ENCODE measurements at regions not wholly inside any gene's neighbourhood (a gene's known extent, or its start where the extent isn't known, plus 50 kb on each side); places are given as distances from the start of the nearest gene placed in this dataset.
A peak's percentile ranks its signal among the peaks of the same experiment; 100 is the strongest.

- DNase-seq (ENCODE audit: low read depth in 2 of 2) = no peak
Observed at GRCh38 chrX:40278340-40279090, 180.8 kb upstream of the BCOR start.

GRCh38 chrX:40277672-40278071, 179.9 kb upstream of the BCOR start:
- DNase-seq (ENCODE audit: low read depth in 2 of 2) = no peak

- no peak for DNase-seq (ENCODE audit: low read depth in 2 of 2)
Observed at GRCh38 chrX:40273356-40274050, 175.7 kb upstream of the BCOR start.

GRCh38 chrX:40272776-40273175, 175.0 kb upstream of the BCOR start:
- DNase-seq (ENCODE audit: low read depth in 2 of 2) = no peak

- no peak for DNase-seq (ENCODE audit: low read depth in 2 of 2)
Observed at GRCh38 chrX:40272141-40272540, 174.4 kb upstream of the BCOR start.

- no peak for DNase-seq (ENCODE audit: low read depth in 2 of 2)
Observed at GRCh38 chrX:40268188-40268520, 170.4 kb upstream of the BCOR start.

- no peak for DNase-seq (ENCODE audit: low read depth in 2 of 2)
Observed at GRCh38 chrX:40267334-40268187, 169.8 kb upstream of the BCOR start.

GRCh38 chrX:40266490-40267333, 169.0 kb upstream of the BCOR start:
- DNase-seq (ENCODE audit: low read depth in 2 of 2) = peak in 1 of 2 experiments; percentile 37

GRCh38 chrX:40265936-40266335, 168.2 kb upstream of the BCOR start:
- DNase-seq (ENCODE audit: low read depth in 2 of 2) = no peak

GRCh38 chrX:40263014-40263560, 165.3 kb upstream of the BCOR start:
- no peak for DNase-seq (ENCODE audit: low read depth in 2 of 2)

- DNase-seq (ENCODE audit: low read depth in 2 of 2) = peak; percentile 48 to 56
Observed at GRCh38 chrX:40262157-40263013, 164.6 kb upstream of the BCOR start.

GRCh38 chrX:40261833-40262156, 164.0 kb upstream of the BCOR start:
- DNase-seq (ENCODE audit: low read depth in 2 of 2) = no peak

- no peak for DNase-seq (ENCODE audit: low read depth in 2 of 2)
Observed at GRCh38 chrX:40260146-40260747, 162.5 kb upstream of the BCOR start.

- DNase-seq (ENCODE audit: low read depth in 2 of 2) = no peak
Observed at GRCh38 chrX:40258909-40259308, 161.2 kb upstream of the BCOR start.

- no peak for DNase-seq (ENCODE audit: low read depth in 2 of 2)
Observed at GRCh38 chrX:40253771-40254170, 156.0 kb upstream of the BCOR start.

GRCh38 chrX:40249582-40249981, 151.8 kb upstream of the BCOR start:
- DNase-seq (ENCODE audit: low read depth in 2 of 2) = no peak

GRCh38 chrX:40248822-40249221, 151.1 kb upstream of the BCOR start:
- DNase-seq (ENCODE audit: low read depth in 2 of 2) = no peak

GRCh38 chrX:40247848-40248622, 150.3 kb upstream of the BCOR start:
- DNase-seq (ENCODE audit: low read depth in 2 of 2) = no peak

GRCh38 chrX:40247382-40247781, 149.6 kb upstream of the BCOR start:
- no peak for DNase-seq (ENCODE audit: low read depth in 2 of 2)
